Activated naive CD8-positive, alpha-beta T cell treated with anti-CD3 and anti-CD28 coated beads, Interleukin-2, amount 10 ng/mL, durations not matched to agents 7 days and 5 days (primary cell): ENCODE measurements at regions not wholly inside any gene's neighbourhood (a gene's known extent, or its start where the extent isn't known, plus 50 kb on each side); places are given as distances from the start of the nearest gene placed in this dataset.
"Not testable (repeated sequence)": the region's sequence is repeated elsewhere in the genome, so short reads cannot be mapped to it uniquely, and the experiment has no call there.

ENCODE experiments used
- ATAC-seq: fragments of 150-1000 bp; cut with Tn5 transposase; one replicate; pipeline ENCODE4 v1.10.0; 2021; ENCODE audit warnings: low read depth, moderate library complexity
- POLR2A ChIA-PET: fragments of 350-600 bp; sonication (Branson Sonifier 250); formaldehyde crosslinking; loops from one replicate; lab custom pipeline; 2021; ENCODE audit warnings: antibody characterized with exemption; lab: Charles Lee
- DNase-seq: peaks from one replicate; pipeline ENCODE4 v3.0.0; 2021
- H3K27ac Mint-ChIP-seq: one replicate; pipeline ENCODE4 v1.8.0; 2022; ENCODE audit warnings: mild to moderate bottlenecking, mixed read lengths
- H3K27me3 Mint-ChIP-seq: one replicate; pipeline ENCODE4 v1.8.0; 2022; ENCODE audit warnings: mild to moderate bottlenecking, moderate library complexity, mixed read lengths
- H3K36me3 Mint-ChIP-seq: one replicate; pipeline ENCODE4 v1.8.0; 2021; ENCODE audit warnings: mild to moderate bottlenecking, mixed read lengths
- H3K4me1 Mint-ChIP-seq: one replicate; pipeline ENCODE4 v1.8.0; 2021; ENCODE audit warnings: mixed read lengths
- H3K4me3 Mint-ChIP-seq: one replicate; pipeline ENCODE4 v1.8.0; 2022; ENCODE audit warnings: mild to moderate bottlenecking, moderate library complexity, mixed read lengths
- H3K9me3 Mint-ChIP-seq: one replicate; pipeline ENCODE4 v1.8.0; 2021; ENCODE audit warnings: mixed read lengths

- Mint-ChIP-seq H3K9me3 (no peaks in the 10 kb centered on the region), H3K27me3 (no peaks in the 10 kb centered on the region)
- no peak for ATAC-seq
Measured at GRCh38 chr5:17992291-17992690, 358.0 kb downstream of the TAF11L14 start.

DNA sequence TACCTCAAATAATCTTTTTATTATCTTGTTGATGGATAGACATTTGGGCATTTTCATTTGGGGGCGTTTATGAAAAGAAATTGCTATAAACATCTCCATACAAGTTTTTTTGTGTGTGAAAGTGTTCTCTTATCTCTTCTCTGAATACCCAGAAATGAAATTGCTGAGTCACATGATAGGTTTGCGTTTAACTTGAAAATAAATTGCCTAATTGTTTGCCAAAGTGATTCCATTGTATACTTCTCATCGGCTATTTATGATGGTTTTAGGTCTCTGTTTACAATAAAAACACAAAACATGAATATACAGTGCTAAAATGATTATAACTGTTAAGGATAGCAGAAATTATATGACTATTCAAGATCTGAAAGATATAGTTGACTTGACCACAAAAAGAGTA is 361.7 kb downstream of the TAF11L14 start:
- Mint-ChIP-seq H3K4me3 (no peak overlapping the region), H3K9me3 (no peaks in the 10 kb centered on the region), H3K36me3 (no peaks in the 10 kb centered on the region), H3K27me3 (no peaks in the 10 kb centered on the region), H3K4me1 (no peaks in the 10 kb centered on the region), H3K27ac (no peak overlapping the region)
- POLR2A ChIA-PET = no interaction called here
- ATAC-seq (no peak), DNase-seq (no peak)

More at GRCh38 chr5:17992291-17992690, 358.0 kb downstream of the TAF11L14 start:
- Mint-ChIP-seq H3K36me3 (no peaks in the 10 kb centered on the region), H3K27ac (no peak overlapping the region), H3K4me3 (no peak overlapping the region), H3K4me1 (no peaks in the 10 kb centered on the region)
- POLR2A ChIA-PET = no interaction called here
- no peak for DNase-seq

- Mint-ChIP-seq H3K27me3 (no peaks in the 10 kb centered on the region), H3K4me3 (no peak overlapping the region), H3K9me3 (no peaks in the 10 kb centered on the region), H3K27ac (no peak overlapping the region), H3K4me1 (no peaks in the 10 kb centered on the region), H3K36me3 (no peaks in the 10 kb centered on the region)
- no peak for ATAC-seq
- POLR2A ChIA-PET = no interaction called here
- no peak for DNase-seq
Measured at GRCh38 chr5:17999858-18000257, 365.6 kb downstream of the TAF11L14 start.

GRCh38 chr5:18000744-18001143 is 366.5 kb downstream of the TAF11L14 start:
- no peak overlapping the region for H3K4me3 Mint-ChIP-seq
- H3K27me3 Mint-ChIP-seq = no peaks in the 10 kb centered on the region
- no peak for DNase-seq
- POLR2A ChIA-PET = no interaction called here
- H3K9me3 Mint-ChIP-seq = peaks cover 1% of the 10 kb centered on the region
- ATAC-seq = no peak
- H3K27ac Mint-ChIP-seq = no peak overlapping the region
- no peaks in the 10 kb centered on the region for H3K4me1 Mint-ChIP-seq
- no peaks in the 10 kb centered on the region for H3K36me3 Mint-ChIP-seq

- H3K9me3 Mint-ChIP-seq = peaks cover 2% of the 10 kb centered on the region
- no peaks in the 10 kb centered on the region for H3K27me3 Mint-ChIP-seq
- no peak overlapping the region for H3K4me3 Mint-ChIP-seq
- POLR2A ChIA-PET = no interaction called here
- H3K36me3 Mint-ChIP-seq = no peaks in the 10 kb centered on the region
- DNase-seq (no peak), ATAC-seq (no peak)
- no peaks in the 10 kb centered on the region for H3K4me1 Mint-ChIP-seq
- no peak overlapping the region for H3K27ac Mint-ChIP-seq
Measured at GRCh38 chr5:18003312-18003711, 369.1 kb downstream of the TAF11L14 start.

- Mint-ChIP-seq H3K4me1 (no peaks in the 10 kb centered on the region), H3K27ac (no peak overlapping the region), H3K4me3 (no peak overlapping the region), H3K9me3 (peaks cover 2% of the 10 kb centered on the region), H3K36me3 (no peaks in the 10 kb centered on the region), H3K27me3 (no peaks in the 10 kb centered on the region)
- DNase-seq (no peak), ATAC-seq (no peak)
- POLR2A ChIA-PET = no interaction called here
Measured at GRCh38 chr5:18003784-18004183, 369.5 kb downstream of the TAF11L14 start.

GRCh38 chr5:18006235-18006634 is 372.0 kb downstream of the TAF11L14 start:
- H3K4me1 Mint-ChIP-seq, H3K27me3 Mint-ChIP-seq, POLR2A ChIA-PET, H3K27ac Mint-ChIP-seq, ATAC-seq, H3K4me3 Mint-ChIP-seq, H3K36me3 Mint-ChIP-seq, DNase-seq, H3K9me3 Mint-ChIP-seq: not testable (repeated sequence)

GRCh38 chr5:18008940-18009339 is 374.7 kb downstream of the TAF11L14 start:
- Mint-ChIP-seq H3K36me3 (no peaks in the 10 kb centered on the region), H3K27ac (no peak overlapping the region), H3K4me1 (no peaks in the 10 kb centered on the region), H3K27me3 (no peaks in the 10 kb centered on the region), H3K4me3 (no peak overlapping the region), H3K9me3 (peaks cover 2% of the 10 kb centered on the region)
- DNase-seq = no peak
- POLR2A ChIA-PET = no interaction called here
- no peak for ATAC-seq

- no peaks in the 10 kb centered on the region for H3K4me1 Mint-ChIP-seq
- POLR2A ChIA-PET = no interaction called here
- ATAC-seq (no peak), DNase-seq (no peak)
- no peak overlapping the region for H3K27ac Mint-ChIP-seq
- no peaks in the 10 kb centered on the region for H3K36me3 Mint-ChIP-seq
- H3K9me3 Mint-ChIP-seq = peaks cover 2% of the 10 kb centered on the region
- H3K4me3 Mint-ChIP-seq = no peak overlapping the region
- no peaks in the 10 kb centered on the region for H3K27me3 Mint-ChIP-seq
Measured at GRCh38 chr5:18010053-18010452, 375.8 kb downstream of the TAF11L14 start.

DNA sequence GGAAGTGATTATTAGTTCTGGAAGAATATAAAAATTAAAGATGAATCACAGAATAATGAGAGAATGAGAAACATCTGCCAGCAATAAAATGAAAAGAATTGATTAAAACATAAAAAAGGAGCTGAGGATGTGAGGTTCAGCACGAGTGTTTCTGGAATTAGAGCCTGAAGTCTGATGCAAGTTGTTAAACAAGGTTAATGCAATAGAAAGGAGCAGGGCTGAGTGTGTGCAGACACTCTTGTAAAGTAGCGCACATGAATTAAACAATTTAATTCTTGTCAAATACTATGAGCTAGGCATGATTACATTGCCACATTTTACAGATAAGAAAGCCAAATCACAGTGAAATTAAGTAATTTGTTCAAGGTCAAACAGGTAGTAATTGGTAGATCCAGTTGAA is 384.2 kb downstream of the TAF11L14 start:
- Mint-ChIP-seq H3K4me1 (no peaks in the 10 kb centered on the region), H3K27me3 (no peaks in the 10 kb centered on the region), H3K4me3 (no peak overlapping the region), H3K9me3 (peaks cover 3% of the 10 kb centered on the region), H3K27ac (no peak overlapping the region), H3K36me3 (no peaks in the 10 kb centered on the region)
- ATAC-seq = no peak
- POLR2A ChIA-PET = no interaction called here
- no peak for DNase-seq

DNA sequence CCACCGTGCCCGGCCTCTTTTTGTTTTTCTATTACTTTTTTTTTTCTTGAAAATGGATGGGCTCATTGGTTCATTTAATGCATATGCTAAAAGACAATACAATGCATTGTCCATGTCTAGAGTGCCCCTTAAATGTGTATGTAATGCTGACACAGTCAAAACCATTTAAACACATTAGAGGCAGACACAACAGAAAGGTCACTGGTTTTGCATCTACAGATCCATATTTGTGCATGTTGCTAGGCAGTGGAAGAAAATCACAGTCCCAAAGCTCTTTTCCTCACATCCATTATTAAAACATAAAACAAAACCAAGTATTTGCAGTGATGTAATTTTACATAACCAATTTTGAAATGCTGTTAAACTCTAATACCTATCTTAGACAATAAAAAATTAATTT is 389.0 kb downstream of the TAF11L14 start:
- no peaks in the 10 kb centered on the region for H3K36me3 Mint-ChIP-seq
- no peak overlapping the region for H3K27ac Mint-ChIP-seq
- no peak overlapping the region for H3K4me3 Mint-ChIP-seq
- POLR2A ChIA-PET = no interaction called here
- H3K4me1 Mint-ChIP-seq = no peaks in the 10 kb centered on the region
- H3K27me3 Mint-ChIP-seq = no peaks in the 10 kb centered on the region
- ATAC-seq (no peak), DNase-seq (no peak)
- H3K9me3 Mint-ChIP-seq = peaks cover 3% of the 10 kb centered on the region

GRCh38 chr5:18023986-18024385 is 389.7 kb downstream of the TAF11L14 start:
- Mint-ChIP-seq H3K27ac (no peak overlapping the region), H3K36me3 (no peaks in the 10 kb centered on the region), H3K4me3 (no peak overlapping the region), H3K4me1 (no peaks in the 10 kb centered on the region), H3K9me3 (peaks cover 3% of the 10 kb centered on the region), H3K27me3 (no peaks in the 10 kb centered on the region)
- ATAC-seq = no peak
- DNase-seq = no peak
- POLR2A ChIA-PET = no interaction called here

DNA sequence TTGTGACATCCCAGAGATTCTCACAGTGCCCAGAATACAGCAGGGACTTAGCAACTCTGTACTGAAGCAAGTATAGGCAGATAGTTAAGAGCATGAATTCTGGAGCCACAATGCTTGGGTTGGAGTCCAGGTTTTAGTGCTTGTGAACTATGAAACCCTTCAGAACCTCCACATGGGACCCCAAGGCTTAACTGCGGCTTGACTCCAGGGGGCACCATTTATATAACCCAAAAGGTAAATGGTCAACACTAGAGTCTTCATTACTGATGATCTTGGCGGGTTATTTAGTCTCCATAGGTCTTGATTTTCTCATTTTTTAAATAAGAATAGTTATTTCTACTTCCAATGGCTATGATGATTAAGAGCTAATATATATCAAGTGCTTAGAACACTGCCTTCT is 390.3 kb downstream of the TAF11L14 start:
- Mint-ChIP-seq H3K9me3 (peaks cover 3% of the 10 kb centered on the region), H3K27ac (no peak overlapping the region), H3K36me3 (no peaks in the 10 kb centered on the region), H3K4me3 (no peak overlapping the region), H3K4me1 (no peaks in the 10 kb centered on the region), H3K27me3 (no peaks in the 10 kb centered on the region)
- ATAC-seq = no peak
- DNase-seq = no peak
- POLR2A ChIA-PET = no interaction called here

DNA sequence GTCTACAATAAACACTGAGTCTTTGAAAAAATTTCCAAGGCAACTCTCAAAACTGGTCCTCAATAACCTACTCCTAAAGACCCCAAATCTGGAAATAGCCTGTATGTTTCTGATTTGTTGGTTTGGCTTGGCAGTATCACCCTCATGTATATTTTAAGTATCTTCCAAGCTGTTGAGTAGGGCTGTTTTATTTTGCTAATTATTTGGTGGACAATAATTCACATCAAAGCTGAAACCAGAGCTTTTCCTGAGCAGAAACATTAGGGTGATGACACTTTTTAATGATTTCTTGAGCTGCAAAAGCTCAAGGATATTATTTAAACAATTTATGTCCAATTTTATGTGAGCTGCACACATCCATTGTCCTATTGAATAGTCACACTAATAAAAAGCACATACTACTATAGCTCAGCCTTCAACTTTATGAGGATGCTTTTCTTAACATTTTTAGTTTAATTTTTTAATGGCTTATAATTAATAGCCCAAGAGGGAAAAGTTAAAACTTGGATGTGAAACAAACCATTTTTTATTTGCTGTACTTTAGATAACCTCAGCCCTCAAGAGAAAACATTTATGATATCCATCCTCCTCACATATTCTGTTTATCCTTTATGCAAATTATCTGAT is 393.1 kb downstream of the TAF11L14 start:
- Mint-ChIP-seq H3K36me3 (no peaks in the 10 kb centered on the region), H3K4me3 (no peak overlapping the region), H3K4me1 (no peaks in the 10 kb centered on the region), H3K27me3 (no peaks in the 10 kb centered on the region), H3K27ac (no peak overlapping the region), H3K9me3 (peaks cover 4% of the 10 kb centered on the region)
- POLR2A ChIA-PET = no interaction called here
- DNase-seq (no peak), ATAC-seq (no peak)

GRCh38 chr5:18028036-18028435 is 393.8 kb downstream of the TAF11L14 start:
- no peaks in the 10 kb centered on the region for H3K36me3 Mint-ChIP-seq
- H3K4me1 Mint-ChIP-seq = no peaks in the 10 kb centered on the region
- POLR2A ChIA-PET = no interaction called here
- no peak overlapping the region for H3K27ac Mint-ChIP-seq
- no peak overlapping the region for H3K4me3 Mint-ChIP-seq
- H3K9me3 Mint-ChIP-seq = peaks cover 4% of the 10 kb centered on the region
- ATAC-seq (no peak), DNase-seq (no peak)
- no peaks in the 10 kb centered on the region for H3K27me3 Mint-ChIP-seq
